T47D (cell line): ENCODE measurements at regions not wholly inside any gene's neighbourhood (a gene's known extent, or its start where the extent isn't known, plus 50 kb on each side); places are given as distances from the start of the nearest gene placed in this dataset.
"Not testable (repeated sequence)": the region's sequence is repeated elsewhere in the genome, so short reads cannot be mapped to it uniquely, and the experiment has no call there.

Experiments
- DNase-seq, 2 experiments: peaks; one replicate each; pipeline versions ENCODE4 v3.0.0 to v3.0.0-alpha.2; 2011 to 2012; ENCODE audit warnings: low read depth in 1 of 2, low spot score in 1 of 2
- JUND ChIP-seq: IDR thresholded peaks from 2 replicates; pipeline ENCODE4 v1.6.1; 2012; ENCODE audit warnings: low read depth
- in situ Hi-C: cut with HindIII; loops from 2 replicates; pipeline ENCODE4 v1.10.0; 2016; ENCODE audit warnings: low sequenced_read_pairs, low pct_unique_long_range_greater_than_20kb

DNA sequence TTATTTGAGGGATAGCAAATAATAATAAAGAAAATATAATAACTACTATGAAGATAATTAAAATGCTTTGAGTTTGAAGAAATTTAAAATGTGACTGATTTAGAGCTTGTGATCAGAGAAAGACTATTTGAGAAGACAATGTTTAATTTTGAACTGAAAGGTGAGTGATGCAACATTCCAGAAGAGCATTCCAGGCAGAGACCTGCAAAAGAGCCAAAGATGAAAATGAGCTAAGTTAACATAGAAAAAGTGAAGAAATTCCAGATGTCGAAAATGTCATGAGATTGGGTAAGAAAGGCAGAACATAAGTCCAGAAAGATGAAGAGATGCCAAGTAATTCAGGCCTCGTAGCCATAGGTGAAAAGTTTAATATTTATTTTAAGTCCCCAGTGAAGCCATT, 215.8 kb downstream of the FSIP2 start:
- in situ Hi-C loops: no loop called here
- TF ChIP-seq JUND: no peak
- no peak for DNase-seq

DNA sequence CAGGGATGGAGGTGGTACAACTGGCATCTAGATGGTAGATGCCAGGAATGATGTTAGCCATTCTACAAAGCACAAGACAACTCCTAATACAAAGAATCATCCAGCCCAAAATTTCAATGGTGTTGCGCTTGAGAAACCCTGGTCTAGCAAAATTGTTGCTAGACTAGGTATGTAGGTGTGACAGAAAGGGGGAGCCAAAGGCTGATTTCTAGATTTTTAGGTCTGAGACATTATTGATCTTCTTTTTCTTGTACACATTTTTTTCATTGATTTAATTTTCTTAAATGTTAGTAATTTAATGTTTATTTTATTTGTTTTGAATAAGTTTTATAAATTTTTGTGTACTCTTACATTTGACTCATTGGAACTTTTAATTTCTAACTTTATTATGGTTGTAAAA, 216.4 kb downstream of the FSIP2 start:
- TF ChIP-seq JUND: no peak
- in situ Hi-C loops: no loop called here
- DNase-seq: no peak

DNA sequence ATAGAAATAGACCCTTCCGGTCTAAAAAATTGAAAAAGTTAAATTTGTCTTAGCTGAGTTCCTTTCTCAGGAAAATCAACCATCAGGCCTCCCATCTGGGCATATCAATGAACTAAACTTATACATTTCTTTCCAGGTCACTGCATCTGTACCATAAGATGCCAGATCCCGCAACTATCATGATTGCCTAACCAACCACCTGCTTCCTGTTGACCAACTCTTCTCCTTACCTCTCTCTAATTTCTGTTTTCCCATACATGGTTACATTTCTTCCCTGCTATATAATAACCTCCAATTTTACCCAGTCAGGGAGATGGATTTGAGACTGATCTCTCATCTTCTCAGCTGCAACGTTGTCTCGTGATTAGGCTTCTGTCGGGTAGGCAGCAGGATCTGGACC, 228.7 kb downstream of the FSIP2 start:
- DNase-seq: no peak
- no peak for TF ChIP-seq JUND
- in situ Hi-C loops: no loop called here

DNA sequence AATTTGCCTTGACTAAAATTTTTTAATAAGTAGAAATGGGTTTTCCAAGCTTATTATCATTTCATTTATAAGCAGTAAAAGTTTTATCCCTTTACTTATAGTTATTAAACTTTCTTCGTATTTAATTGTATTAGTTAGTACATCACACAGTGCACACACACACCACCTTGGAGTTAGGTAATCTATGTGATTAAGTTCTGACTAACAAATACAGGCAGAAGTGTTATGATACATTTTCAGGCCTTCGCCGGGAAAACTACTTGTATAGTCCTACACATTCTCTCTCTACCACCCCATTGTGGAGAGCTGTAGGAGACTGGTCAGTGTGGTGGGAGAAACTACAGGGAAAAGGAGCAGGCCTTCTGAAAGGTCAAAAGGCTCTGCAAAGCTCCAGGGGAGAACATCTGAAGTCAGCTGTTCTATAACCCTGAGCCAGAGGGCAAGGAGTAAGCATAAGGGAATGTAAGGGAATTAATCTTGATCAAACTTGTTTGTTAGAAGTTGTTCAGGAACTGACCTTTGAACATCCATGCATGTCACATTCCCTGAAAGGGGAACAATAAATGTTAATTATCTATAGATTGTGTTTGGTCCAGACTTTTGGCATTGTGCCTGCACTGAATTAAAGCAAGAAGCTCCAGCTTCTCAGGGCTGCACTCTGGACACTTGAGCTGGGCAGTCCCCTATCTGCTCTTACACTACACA, 231.7 kb downstream of the FSIP2 start:
- no peak for TF ChIP-seq JUND
- in situ Hi-C loops: no loop called here
- no peak for DNase-seq

DNA sequence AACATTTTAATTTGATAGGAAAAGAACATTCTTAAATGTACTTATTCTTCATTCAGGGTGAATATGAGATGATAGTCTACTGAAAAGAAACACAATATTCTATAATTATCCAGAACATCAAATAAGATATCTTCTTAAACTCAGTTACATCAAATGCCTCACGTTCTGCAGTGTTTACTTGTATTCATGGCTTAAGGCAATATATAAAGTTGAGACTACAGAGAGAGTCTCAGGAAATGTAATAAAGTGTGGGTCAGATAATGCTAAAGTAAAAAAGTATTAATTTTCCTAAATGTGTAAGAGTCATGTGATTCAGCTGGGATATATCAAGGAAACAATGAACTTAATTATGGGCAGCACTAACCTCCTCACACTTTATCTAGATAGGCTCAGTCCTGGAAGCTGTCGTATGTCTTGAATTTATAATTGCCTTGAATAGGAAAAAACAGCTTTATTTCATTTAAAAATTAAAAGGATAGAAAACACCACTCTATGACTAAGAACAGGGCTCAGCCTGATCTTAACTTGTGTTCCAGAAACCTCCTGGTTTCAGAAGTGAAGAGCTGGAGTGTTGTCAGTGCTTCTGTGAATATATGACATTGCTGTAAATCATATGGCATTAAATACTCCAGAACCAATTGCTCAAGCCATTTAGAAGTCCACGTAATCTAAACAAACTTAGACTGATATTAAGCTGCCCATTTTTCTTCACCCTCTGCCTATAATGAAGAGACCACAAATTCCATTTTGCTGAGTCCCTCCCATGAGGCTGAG, 240.2 kb downstream of the FSIP2 start:
- DNase-seq: no peak
- no peak for TF ChIP-seq JUND
- in situ Hi-C loops: no loop called here

DNA sequence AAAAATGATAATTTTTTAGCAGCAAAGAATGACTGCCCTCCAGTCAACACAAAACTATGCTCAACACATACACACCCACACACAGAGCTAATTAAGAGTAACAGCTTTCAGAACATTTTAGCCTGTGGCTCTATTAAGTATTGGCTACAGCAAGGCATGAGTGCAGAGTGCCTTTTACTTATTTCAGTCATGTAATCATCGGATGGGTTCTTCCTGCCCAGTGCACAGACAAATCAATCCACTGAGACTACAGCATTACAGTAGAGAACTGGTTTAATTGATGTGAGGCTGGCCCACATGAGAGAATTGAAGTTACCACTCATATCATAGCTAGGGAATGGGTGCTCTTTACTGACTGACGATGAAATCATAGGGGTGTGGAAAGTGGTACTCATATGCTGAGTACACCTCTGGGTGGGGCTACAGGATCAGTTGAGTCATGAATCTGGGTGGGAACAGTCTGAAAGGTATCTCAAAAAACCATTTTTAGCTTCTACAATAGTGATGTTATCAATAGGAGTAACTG, 241.0 kb downstream of the FSIP2 start:
- no peak for TF ChIP-seq JUND
- DNase-seq: no peak

DNA sequence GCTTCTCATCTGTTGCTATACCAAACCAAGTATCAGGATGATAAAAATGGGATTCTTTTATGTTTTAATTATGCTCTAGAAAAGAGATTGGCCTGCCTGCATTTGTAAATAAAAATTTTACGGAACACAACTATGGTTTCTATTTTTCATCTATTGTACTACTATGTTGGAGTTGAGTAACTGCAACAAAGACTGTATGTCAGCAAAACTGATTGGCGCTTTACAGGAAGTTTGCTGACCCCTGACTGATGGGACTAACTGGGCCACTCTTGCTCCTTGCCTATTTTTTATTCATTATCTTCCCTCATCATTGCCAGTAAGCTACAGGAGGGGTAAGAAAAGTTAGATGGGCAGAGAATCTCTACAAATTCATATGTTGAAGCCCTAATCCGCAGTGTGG, 242.3 kb downstream of the FSIP2 start:
- in situ Hi-C loops: no loop called here
- DNase-seq: no peak
- no peak for TF ChIP-seq JUND

More for the DNA sequence above, 241.0 kb downstream of the FSIP2 start:
- in situ Hi-C loops: no loop called here

DNA sequence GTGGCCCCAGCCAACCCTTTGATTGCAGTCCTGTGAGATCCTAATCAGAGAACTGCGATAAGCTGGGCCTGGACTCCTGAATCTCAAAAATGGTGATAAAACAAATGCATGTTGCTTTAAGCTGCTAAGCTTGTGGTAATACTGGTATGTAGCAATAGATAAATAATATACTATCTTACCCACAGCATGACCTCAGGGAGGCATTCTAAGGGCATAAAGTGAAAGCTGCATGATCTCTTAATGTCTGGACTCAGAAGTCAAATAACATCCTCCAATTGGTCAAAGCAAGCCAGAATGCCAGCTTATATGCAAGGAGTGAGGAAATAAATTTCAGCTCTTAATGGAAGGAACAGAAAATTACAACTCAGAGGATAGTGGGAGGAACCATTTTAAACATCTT, 246.1 kb downstream of the FSIP2 start:
- in situ Hi-C loops: no loop called here
- no peak for DNase-seq
- no peak for TF ChIP-seq JUND

DNA sequence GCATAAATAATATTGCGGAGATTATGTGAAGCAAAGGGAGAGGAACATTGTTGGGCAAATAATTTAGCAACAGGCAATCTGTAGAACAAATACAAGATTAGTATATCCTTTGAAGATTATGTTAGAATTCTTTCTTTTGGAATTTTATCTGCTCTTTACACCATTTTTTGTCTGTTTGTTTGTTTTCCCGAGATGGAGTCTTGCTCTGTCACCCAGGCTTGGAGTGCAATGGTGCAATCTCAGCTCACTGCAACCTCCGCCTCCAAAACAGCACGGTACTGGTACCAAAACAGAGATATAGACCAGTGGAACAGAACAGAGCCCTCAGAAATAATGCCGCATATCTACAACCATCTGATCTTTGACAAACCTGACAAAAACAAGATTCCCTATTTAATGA, 250.3 kb downstream of the FSIP2 start:
- DNase-seq, in situ Hi-C loops: not testable (repeated sequence)

DNA sequence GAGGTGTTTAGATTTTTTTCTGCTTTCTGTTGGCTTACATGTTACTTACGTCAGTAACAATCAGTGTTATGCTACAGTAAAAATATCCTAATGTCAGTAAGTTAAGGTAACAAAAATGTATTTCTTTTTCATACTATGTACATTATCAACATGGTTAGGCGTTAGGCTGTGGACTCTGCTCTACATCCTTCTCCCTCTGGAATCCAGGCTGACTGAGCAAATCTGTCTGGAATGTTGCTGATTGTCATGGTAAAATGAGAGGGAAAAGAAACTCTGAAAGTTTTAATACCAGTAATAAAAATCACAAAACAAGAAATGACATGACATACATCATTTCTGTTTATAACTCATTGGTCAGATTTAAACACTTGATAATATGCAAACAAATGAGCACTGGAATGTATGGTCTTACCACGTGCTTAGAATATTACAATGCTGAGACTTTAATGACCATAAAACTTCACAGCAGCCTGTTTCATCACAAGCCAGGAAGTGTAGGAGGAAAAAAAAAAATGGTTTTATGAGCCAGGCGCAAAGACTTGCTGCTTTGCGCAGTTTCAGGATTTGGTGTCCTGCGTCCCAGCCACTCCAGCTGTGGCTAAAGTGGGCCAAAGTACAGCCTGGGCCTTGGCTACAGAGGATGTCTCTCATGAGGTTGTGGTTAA, 252.4 kb downstream of the FSIP2 start:
- in situ Hi-C loops: no loop called here
- no peak for TF ChIP-seq JUND
- no peak for DNase-seq

DNA sequence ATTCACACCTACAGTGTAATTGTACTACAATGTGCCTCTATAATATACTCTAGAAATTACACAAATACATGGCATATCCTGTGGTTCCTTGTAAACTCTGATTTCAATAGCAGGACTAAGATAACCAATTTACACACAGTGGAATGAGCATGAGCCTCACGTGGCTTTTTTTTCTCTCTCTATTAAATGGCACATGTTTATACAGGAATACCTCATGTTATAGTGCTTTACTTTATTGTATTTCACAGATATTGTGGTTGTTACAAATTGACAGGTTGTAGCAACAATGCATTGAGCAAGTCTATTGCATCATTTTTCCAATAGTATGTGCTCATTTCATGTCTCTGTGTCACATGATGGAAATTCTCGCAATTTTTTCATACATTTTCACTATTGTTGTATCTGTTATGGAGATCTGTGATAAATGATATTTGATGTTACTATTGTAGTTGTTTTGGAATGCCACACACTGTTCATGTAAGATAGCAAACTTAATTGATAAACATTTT, 260.0 kb downstream of the FSIP2 start:
- in situ Hi-C loops: no loop called here
- TF ChIP-seq JUND: no peak
- no peak for DNase-seq

DNA sequence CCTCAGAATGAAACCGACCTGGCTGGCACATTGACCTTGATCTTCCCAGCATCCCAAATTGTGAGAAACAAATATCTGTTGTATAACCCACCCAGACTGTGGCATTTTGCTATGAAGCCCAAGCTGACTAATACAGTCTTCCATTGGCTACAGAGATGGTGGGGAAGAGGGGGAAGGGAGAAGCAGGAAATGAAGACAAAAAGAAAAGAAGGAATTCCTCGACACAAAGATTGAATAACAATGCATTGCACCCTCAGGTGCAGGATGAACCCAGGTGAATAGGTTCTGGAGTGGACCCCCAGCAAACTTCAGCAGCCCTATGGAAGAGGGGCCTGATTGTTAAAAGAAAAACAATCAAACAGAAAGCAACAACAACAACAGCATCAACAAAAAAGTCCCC, 270.7 kb downstream of the FSIP2 start:
- TF ChIP-seq JUND: no peak
- DNase-seq: no peak
- in situ Hi-C loops: no loop called here

DNA sequence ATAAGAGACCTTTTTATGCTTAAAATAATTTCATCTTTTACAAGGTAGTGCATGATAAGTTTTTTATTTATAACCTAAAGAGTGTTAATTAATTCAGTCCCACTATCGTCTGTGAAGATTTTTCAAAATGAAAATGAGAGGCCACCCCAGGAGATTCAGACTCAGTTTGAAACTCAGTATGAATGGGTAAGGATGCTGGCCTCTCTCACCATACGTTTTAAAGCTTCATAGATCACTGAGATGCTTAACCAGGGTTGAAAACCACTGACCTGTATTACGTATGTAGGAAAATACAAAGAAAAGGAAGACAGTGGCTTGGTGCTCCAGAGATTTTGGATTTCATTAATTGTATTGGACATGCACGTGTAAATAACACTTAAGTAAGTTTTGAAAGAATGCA, 278.7 kb downstream of the FSIP2 start:
- DNase-seq: no peak
- no peak for TF ChIP-seq JUND
- in situ Hi-C loops: no loop called here
